HepG2 (cell line): ENCODE measurements at regions not wholly inside any gene's neighbourhood (a gene's known extent, or its start where the extent isn't known, plus 50 kb on each side); places are given as distances from the start of the nearest gene placed in this dataset.

ENCODE experiments used
- ATF1 ChIP-seq: IDR thresholded peaks from 2 replicates; pipeline ENCODE4 v1.6.1; 2016; ENCODE audit warnings: mild to moderate bottlenecking, control low read depth
- CCDC6 ChIP-seq: sonication (generic); formaldehyde crosslinking; IDR thresholded peaks from 2 replicates; pipeline ENCODE4 v1.8.1; 2022; ENCODE audit warnings: mild to moderate bottlenecking, missing genetic modification reagents, moderate library complexity
- CENPX ChIP-seq: sonication (generic); formaldehyde crosslinking; IDR thresholded peaks from 2 replicates; pipeline ENCODE4 v1.9.0; 2021; ENCODE audit warnings: mild to moderate bottlenecking, missing genetic modification reagents, moderate library complexity
- GABPA ChIP-seq, 2 experiments: IDR thresholded peaks; 2 replicates each; pipeline ENCODE4 v1.6.1; 2011 to 2016; ENCODE audit warnings: low read depth in 2 of 2, low read length in 1 of 2, missing biosample characterization in 1 of 2, missing genetic modification characterization in 1 of 2
- GATA4 ChIP-seq: sonication (generic); IDR thresholded peaks from 2 replicates; pipeline ENCODE4 v1.6.1; 2016; ENCODE audit warnings: antibody characterized with exemption, low read depth, borderline replicate concordance
- HDAC1 ChIP-seq: sonication (generic); formaldehyde crosslinking; IDR thresholded peaks from 2 replicates; pipeline ENCODE4 v1.5.1; 2020; ENCODE audit warnings: mild to moderate bottlenecking, missing genetic modification reagents
- HMG20A ChIP-seq: IDR thresholded peaks from 2 replicates; pipeline ENCODE4 v1.6.1; 2016; ENCODE audit warnings: borderline replicate concordance
- KLF15 ChIP-seq: sonication (generic); formaldehyde crosslinking; IDR thresholded peaks from 2 replicates; pipeline ENCODE4 v1.8.1; 2023; ENCODE audit warnings: borderline replicate concordance, mild to moderate bottlenecking, inconsistent platforms, missing genetic modification reagents, mixed read lengths
- MAZ ChIP-seq, 2 experiments: sonication (generic) in 1 of 2; formaldehyde crosslinking in 1 of 2; IDR thresholded peaks; 2 replicates each; pipeline versions ENCODE4 v1.5.0 to v1.6.1; 2012 to 2020; ENCODE audit warnings: low read depth in 2 of 2, mild to moderate bottlenecking in 2 of 2, borderline replicate concordance in 1 of 2, improper control_type of control experiment in 1 of 2, low read length in 1 of 2, missing genetic modification reagents in 1 of 2, moderate library complexity in 1 of 2
- MYC ChIP-seq: sonication (generic); formaldehyde crosslinking; IDR thresholded peaks from 2 replicates; pipeline ENCODE4 v1.9.0; 2021; ENCODE audit warnings: missing genetic modification reagents, borderline replicate concordance
- NRL ChIP-seq: sonication (generic); formaldehyde crosslinking; IDR thresholded peaks from 2 replicates; pipeline ENCODE4 v1.5.0; 2020; ENCODE audit warnings: missing genetic modification reagents, mild to moderate bottlenecking, moderate library complexity, borderline replicate concordance
- TOE1 ChIP-seq: sonication (generic); formaldehyde crosslinking; IDR thresholded peaks from 2 replicates; pipeline ENCODE4 v1.4.0; 2020; ENCODE audit warnings: mild to moderate bottlenecking, missing genetic modification reagents
- ZBTB38 ChIP-seq: sonication (generic); formaldehyde crosslinking; IDR thresholded peaks from 2 replicates; pipeline ENCODE4 v1.5.1; 2020; ENCODE audit warnings: mild to moderate bottlenecking, missing genetic modification reagents
- ZNF207 ChIP-seq: fragments of 450-650 bp; IDR thresholded peaks from 2 replicates; pipeline ENCODE4 v1.6.1; 2016; ENCODE audit warnings: antibody characterized with exemption, borderline replicate concordance
- ZNF672 ChIP-seq: sonication (generic); formaldehyde crosslinking; IDR thresholded peaks from 2 replicates; pipeline ENCODE4 v1.8.1; 2022; ENCODE audit warnings: missing genetic modification reagents
- ZNF75D ChIP-seq: sonication (generic); formaldehyde crosslinking; IDR thresholded peaks from 2 replicates; pipeline ENCODE4 v1.8.1; 2023; ENCODE audit warnings: missing genetic modification reagents, mild to moderate bottlenecking, borderline replicate concordance
- ZNF781 ChIP-seq: sonication (generic); formaldehyde crosslinking; IDR thresholded peaks from 2 replicates; pipeline ENCODE4 v1.5.1; 2020; ENCODE audit warnings: borderline replicate concordance, mild to moderate bottlenecking, missing genetic modification reagents; ENCODE audit errors: not compliant biosample characterization
- TF ChIP-seq, protein P1 (sequence below): sonication (generic); formaldehyde crosslinking; IDR thresholded peaks from 2 replicates; pipeline ENCODE4 v1.4.0; 2020; ENCODE audit warnings: missing genetic modification reagents
- TF ChIP-seq, protein P2 (sequence below): IDR thresholded peaks from 2 replicates; pipeline ENCODE4 v1.4.0; 2020; ENCODE audit warnings: mild to moderate bottlenecking, missing genetic modification reagents
- TF ChIP-seq, protein P3 (sequence below): sonication (generic); formaldehyde crosslinking; IDR thresholded peaks from 2 replicates; pipeline ENCODE4 v1.8.1; 2023; ENCODE audit warnings: missing genetic modification reagents, mild to moderate bottlenecking, borderline replicate concordance
- TF ChIP-seq, protein P4 (sequence below): sonication (generic); formaldehyde crosslinking; IDR thresholded peaks from 2 replicates; pipeline ENCODE4 v1.8.0; 2022; ENCODE audit warnings: missing genetic modification reagents, mild to moderate bottlenecking, moderate library complexity, borderline replicate concordance
- TF ChIP-seq, protein P5 (sequence below): sonication (generic); formaldehyde crosslinking; IDR thresholded peaks from 2 replicates; pipeline ENCODE4 v1.5.0; 2020; ENCODE audit warnings: missing genetic modification reagents

DNA sequence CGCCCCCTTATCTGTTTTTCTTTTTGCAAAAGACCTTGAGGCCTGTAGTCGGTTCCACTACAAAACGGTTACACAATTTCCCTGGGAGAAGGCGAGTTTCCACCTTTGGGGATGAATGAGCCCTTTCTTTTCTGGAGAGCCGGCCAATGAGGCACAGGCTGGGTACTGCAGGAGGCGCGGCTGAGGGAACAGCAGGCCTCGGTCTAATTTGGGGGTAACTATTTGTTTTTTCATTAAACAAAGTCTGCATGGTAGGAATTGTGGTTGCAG is 129.2 kb downstream of the MYCN start (continued):
- TF ChIP-seq, protein P1, sequence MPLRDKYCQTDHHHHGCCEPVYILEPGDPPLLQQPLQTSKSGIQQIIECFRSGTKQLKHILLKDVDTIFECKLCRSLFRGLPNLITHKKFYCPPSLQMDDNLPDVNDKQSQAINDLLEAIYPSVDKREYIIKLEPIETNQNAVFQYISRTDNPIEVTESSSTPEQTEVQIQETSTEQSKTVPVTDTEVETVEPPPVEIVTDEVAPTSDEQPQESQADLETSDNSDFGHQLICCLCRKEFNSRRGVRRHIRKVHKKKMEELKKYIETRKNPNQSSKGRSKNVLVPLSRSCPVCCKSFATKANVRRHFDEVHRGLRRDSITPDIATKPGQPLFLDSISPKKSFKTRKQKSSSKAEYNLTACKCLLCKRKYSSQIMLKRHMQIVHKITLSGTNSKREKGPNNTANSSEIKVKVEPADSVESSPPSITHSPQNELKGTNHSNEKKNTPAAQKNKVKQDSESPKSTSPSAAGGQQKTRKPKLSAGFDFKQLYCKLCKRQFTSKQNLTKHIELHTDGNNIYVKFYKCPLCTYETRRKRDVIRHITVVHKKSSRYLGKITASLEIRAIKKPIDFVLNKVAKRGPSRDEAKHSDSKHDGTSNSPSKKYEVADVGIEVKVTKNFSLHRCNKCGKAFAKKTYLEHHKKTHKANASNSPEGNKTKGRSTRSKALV (CRISPR knock-in tag) = no peak
- TF ChIP-seq KLF15 (CRISPR knock-in tag) (no peak), TOE1 (CRISPR knock-in tag) (no peak), ATF1 (CRISPR knock-in tag) (no peak), GABPA (IDR thresholded peaks at IDR 0.05; ENCODE audit: low read depth, low read length) (no peak), GABPA (CRISPR knock-in tag; IDR thresholded peaks at IDR 0.05; ENCODE audit: low read depth) (no peak), MYC (peak; percentile 20; the same call in 1 of the 2 replicates), ZNF781 (peak; percentile 58), MAZ (IDR thresholded peaks at IDR 0.05; ENCODE audit: borderline replicate concordance, low read depth, low read length) (no peak), MAZ (CRISPR knock-in tag; IDR thresholded peaks at IDR 0.05; ENCODE audit: low read depth) (0 out of 2 replicates have a peak, but pooled peaks have one; percentile 25), NRL (no peak), ZNF672 (CRISPR knock-in tag) (no peak), ZNF207 (no peak), CCDC6 (0 out of 2 replicates have a peak, but pooled peaks have one; percentile 2), HMG20A (CRISPR knock-in tag) (peak; percentile 70), CENPX (CRISPR knock-in tag) (no peak), ZBTB38 (no peak), HDAC1 (CRISPR knock-in tag) (peak; percentile 51), ZNF75D (CRISPR knock-in tag) (no peak), GATA4 (peak; percentile 60; the same call in 1 of the 2 replicates)
- TF ChIP-seq, protein P2, sequence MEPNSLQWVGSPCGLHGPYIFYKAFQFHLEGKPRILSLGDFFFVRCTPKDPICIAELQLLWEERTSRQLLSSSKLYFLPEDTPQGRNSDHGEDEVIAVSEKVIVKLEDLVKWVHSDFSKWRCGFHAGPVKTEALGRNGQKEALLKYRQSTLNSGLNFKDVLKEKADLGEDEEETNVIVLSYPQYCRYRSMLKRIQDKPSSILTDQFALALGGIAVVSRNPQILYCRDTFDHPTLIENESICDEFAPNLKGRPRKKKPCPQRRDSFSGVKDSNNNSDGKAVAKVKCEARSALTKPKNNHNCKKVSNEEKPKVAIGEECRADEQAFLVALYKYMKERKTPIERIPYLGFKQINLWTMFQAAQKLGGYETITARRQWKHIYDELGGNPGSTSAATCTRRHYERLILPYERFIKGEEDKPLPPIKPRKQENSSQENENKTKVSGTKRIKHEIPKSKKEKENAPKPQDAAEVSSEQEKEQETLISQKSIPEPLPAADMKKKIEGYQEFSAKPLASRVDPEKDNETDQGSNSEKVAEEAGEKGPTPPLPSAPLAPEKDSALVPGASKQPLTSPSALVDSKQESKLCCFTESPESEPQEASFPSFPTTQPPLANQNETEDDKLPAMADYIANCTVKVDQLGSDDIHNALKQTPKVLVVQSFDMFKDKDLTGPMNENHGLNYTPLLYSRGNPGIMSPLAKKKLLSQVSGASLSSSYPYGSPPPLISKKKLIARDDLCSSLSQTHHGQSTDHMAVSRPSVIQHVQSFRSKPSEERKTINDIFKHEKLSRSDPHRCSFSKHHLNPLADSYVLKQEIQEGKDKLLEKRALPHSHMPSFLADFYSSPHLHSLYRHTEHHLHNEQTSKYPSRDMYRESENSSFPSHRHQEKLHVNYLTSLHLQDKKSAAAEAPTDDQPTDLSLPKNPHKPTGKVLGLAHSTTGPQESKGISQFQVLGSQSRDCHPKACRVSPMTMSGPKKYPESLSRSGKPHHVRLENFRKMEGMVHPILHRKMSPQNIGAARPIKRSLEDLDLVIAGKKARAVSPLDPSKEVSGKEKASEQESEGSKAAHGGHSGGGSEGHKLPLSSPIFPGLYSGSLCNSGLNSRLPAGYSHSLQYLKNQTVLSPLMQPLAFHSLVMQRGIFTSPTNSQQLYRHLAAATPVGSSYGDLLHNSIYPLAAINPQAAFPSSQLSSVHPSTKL (CRISPR knock-in tag) = peak; percentile 84
- TF ChIP-seq, protein P3, sequence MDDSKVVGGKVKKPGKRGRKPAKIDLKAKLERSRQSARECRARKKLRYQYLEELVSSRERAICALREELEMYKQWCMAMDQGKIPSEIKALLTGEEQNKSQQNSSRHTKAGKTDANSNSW (CRISPR knock-in tag) = no peak
- TF ChIP-seq, protein P4, sequence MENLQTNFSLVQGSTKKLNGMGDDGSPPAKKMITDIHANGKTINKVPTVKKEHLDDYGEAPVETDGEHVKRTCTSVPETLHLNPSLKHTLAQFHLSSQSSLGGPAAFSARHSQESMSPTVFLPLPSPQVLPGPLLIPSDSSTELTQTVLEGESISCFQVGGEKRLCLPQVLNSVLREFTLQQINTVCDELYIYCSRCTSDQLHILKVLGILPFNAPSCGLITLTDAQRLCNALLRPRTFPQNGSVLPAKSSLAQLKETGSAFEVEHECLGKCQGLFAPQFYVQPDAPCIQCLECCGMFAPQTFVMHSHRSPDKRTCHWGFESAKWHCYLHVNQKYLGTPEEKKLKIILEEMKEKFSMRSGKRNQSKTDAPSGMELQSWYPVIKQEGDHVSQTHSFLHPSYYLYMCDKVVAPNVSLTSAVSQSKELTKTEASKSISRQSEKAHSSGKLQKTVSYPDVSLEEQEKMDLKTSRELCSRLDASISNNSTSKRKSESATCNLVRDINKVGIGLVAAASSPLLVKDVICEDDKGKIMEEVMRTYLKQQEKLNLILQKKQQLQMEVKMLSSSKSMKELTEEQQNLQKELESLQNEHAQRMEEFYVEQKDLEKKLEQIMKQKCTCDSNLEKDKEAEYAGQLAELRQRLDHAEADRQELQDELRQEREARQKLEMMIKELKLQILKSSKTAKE (CRISPR knock-in tag) = peak; percentile 28; the same call in 1 of the 2 replicates
- TF ChIP-seq, protein P5, sequence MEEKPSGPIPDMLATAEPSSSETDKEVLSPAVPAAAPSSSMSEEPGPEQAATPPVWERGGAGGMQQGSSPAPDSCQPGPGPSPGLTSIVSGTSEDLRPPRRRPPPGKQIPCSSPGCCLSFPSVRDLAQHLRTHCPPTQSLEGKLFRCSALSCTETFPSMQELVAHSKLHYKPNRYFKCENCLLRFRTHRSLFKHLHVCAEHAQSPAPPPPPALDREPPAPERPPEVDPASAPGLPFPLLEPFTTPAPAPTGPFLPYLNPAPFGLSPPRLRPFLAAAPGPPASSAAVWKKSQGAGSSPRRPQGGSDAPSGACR (CRISPR knock-in tag) = no peak
